ENCODE measurements at regions not wholly inside any gene's neighbourhood (a gene's known extent, or its start where the extent isn't known, plus 50 kb on each side); places are given as distances from the start of the nearest gene placed in this dataset.

DNA sequence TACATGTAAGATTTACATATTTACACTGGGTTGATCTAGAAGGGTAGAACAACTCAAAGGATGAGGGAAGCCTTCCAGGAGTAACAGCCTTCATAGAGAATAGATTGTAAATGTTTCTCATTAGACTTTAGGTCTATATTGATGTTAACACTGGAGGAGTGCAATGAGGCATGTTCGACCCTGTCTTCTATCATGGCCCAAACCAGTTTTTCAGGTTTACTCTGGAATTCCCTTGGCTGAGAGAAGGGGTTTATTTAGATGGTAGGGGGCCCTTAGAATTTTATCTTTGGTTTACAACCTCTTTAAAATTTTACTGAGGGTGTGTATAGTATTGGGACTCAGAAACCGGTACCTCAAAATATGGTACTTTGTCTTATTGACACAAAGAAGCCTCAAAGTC, 634.9 kb upstream of the PIK3C3 start:
- TF ChIP-seq, protein P1, sequence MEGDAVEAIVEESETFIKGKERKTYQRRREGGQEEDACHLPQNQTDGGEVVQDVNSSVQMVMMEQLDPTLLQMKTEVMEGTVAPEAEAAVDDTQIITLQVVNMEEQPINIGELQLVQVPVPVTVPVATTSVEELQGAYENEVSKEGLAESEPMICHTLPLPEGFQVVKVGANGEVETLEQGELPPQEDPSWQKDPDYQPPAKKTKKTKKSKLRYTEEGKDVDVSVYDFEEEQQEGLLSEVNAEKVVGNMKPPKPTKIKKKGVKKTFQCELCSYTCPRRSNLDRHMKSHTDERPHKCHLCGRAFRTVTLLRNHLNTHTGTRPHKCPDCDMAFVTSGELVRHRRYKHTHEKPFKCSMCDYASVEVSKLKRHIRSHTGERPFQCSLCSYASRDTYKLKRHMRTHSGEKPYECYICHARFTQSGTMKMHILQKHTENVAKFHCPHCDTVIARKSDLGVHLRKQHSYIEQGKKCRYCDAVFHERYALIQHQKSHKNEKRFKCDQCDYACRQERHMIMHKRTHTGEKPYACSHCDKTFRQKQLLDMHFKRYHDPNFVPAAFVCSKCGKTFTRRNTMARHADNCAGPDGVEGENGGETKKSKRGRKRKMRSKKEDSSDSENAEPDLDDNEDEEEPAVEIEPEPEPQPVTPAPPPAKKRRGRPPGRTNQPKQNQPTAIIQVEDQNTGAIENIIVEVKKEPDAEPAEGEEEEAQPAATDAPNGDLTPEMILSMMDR (IDR thresholded peaks at IDR 0.05; ENCODE audit: low read depth, low read length, missing input control), result no peak
- TF ChIP-seq SP1 (IDR thresholded peaks at IDR 0.05) (no peak), RXRA (IDR thresholded peaks at IDR 0.05) (no peak), GABPA (IDR thresholded peaks at IDR 0.05 in 1 of 2, conservative IDR thresholded peaks at IDR 0.05 in 1 of 2) (no peak), TAF1 (conservative IDR thresholded peaks at IDR 0.05) (no peak), RAD21 (IDR thresholded peaks at IDR 0.05) (no peak), YY1 (IDR thresholded peaks at IDR 0.05) (no peak), JUND (IDR thresholded peaks at IDR 0.05) (no peak), HNF4G (IDR thresholded peaks at IDR 0.05) (no peak), NR2F2 (IDR thresholded peaks at IDR 0.05) (no peak)
- TF ChIP-seq, protein P2, sequence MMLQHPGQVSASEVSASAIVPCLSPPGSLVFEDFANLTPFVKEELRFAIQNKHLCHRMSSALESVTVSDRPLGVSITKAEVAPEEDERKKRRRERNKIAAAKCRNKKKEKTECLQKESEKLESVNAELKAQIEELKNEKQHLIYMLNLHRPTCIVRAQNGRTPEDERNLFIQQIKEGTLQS (IDR thresholded peaks at IDR 0.05), result no peak
- TF ChIP-seq, protein P3, sequence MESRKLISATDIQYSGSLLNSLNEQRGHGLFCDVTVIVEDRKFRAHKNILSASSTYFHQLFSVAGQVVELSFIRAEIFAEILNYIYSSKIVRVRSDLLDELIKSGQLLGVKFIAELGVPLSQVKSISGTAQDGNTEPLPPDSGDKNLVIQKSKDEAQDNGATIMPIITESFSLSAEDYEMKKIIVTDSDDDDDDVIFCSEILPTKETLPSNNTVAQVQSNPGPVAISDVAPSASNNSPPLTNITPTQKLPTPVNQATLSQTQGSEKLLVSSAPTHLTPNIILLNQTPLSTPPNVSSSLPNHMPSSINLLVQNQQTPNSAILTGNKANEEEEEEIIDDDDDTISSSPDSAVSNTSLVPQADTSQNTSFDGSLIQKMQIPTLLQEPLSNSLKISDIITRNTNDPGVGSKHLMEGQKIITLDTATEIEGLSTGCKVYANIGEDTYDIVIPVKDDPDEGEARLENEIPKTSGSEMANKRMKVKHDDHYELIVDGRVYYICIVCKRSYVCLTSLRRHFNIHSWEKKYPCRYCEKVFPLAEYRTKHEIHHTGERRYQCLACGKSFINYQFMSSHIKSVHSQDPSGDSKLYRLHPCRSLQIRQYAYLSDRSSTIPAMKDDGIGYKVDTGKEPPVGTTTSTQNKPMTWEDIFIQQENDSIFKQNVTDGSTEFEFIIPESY (IDR thresholded peaks at IDR 0.05), result no peak
- TF ChIP-seq, protein P4, sequence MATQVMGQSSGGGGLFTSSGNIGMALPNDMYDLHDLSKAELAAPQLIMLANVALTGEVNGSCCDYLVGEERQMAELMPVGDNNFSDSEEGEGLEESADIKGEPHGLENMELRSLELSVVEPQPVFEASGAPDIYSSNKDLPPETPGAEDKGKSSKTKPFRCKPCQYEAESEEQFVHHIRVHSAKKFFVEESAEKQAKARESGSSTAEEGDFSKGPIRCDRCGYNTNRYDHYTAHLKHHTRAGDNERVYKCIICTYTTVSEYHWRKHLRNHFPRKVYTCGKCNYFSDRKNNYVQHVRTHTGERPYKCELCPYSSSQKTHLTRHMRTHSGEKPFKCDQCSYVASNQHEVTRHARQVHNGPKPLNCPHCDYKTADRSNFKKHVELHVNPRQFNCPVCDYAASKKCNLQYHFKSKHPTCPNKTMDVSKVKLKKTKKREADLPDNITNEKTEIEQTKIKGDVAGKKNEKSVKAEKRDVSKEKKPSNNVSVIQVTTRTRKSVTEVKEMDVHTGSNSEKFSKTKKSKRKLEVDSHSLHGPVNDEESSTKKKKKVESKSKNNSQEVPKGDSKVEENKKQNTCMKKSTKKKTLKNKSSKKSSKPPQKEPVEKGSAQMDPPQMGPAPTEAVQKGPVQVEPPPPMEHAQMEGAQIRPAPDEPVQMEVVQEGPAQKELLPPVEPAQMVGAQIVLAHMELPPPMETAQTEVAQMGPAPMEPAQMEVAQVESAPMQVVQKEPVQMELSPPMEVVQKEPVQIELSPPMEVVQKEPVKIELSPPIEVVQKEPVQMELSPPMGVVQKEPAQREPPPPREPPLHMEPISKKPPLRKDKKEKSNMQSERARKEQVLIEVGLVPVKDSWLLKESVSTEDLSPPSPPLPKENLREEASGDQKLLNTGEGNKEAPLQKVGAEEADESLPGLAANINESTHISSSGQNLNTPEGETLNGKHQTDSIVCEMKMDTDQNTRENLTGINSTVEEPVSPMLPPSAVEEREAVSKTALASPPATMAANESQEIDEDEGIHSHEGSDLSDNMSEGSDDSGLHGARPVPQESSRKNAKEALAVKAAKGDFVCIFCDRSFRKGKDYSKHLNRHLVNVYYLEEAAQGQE (IDR thresholded peaks at IDR 0.05), result no peak
- TF ChIP-seq, protein P5, sequence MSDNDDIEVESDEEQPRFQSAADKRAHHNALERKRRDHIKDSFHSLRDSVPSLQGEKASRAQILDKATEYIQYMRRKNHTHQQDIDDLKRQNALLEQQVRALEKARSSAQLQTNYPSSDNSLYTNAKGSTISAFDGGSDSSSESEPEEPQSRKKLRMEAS (IDR thresholded peaks at IDR 0.05), result no peak

All from liver (tissue), 3 donors.